GM12878 (cell line): ENCODE measurements at regions not wholly inside any gene's neighbourhood (a gene's known extent, or its start where the extent isn't known, plus 50 kb on each side); places are given as distances from the start of the nearest gene placed in this dataset.

Experiments used
- ATAC-seq: fragments of 200-7000 bp; cut with Tn5 transposase; 3 replicates; pipeline ENCODE4 v1.9.1; 2020; ENCODE audit warnings: mild to moderate bottlenecking, moderate library complexity
- BruUV-seq: library from RNA; stranded (reverse); fragments of 400-500 nt; replicated peaks from 2 replicates; lab custom pipeline; 2021; lab: Mats Ljungman, UMichigan
- CTCF ChIA-PET: fragments of 300-600 bp; sonication (Branson Sonifier 250); formaldehyde crosslinking; extraction: SDS; loops from one replicate; lab custom pipeline; 2021; ENCODE audit warnings: inconsistent platforms; lab: Yijun Ruan, JAX
- POLR2A ChIA-PET: fragments of 350-600 bp; formaldehyde crosslinking; extraction: SDS; loops from one replicate; lab custom pipeline; 2021; ENCODE audit warnings: inconsistent platforms; lab: Charles Lee
- RAD21 ChIA-PET: fragments of 300-600 bp; sonication (Branson Sonifier 250); formaldehyde crosslinking; loops from one replicate; lab custom pipeline; 2023; ENCODE audit warnings: antibody characterized with exemption; ENCODE audit not compliant: unreplicated experiment; lab: Charles Lee
- SMC1A ChIA-PET: fragments of 300-600 bp; sonication (Branson Sonifier 250); formaldehyde crosslinking; loops from one replicate; lab custom pipeline; 2023; ENCODE audit not compliant: unreplicated experiment, uncharacterized antibody; lab: Charles Lee
- DNase-seq: peaks from one replicate; pipeline ENCODE4 v3.0.0-alpha.2; 2011; ENCODE audit warnings: low read depth, low spot score
- FAIRE-seq: peaks from 3 replicates; lab custom pipeline; 2011; peaks lifted over from hg19 to GRCh38; lab: Jason Lieb, UNC
- H2AFZ ChIP-seq: 2 replicates; pipeline ENCODE4 v1.6.0; 2011; ENCODE audit warnings: low read depth, low read length, control low read depth; ENCODE audit not compliant: control insufficient read depth
- H3K27ac ChIP-seq: 2 replicates; pipeline ENCODE4 v1.5.1; 2011; ENCODE audit warnings: control low read depth; ENCODE audit not compliant: control insufficient read depth, insufficient read depth
- H3K27me3 ChIP-seq, 2 experiments: replicated peaks in 1 of 2; 2 replicates each; pipeline versions ENCODE4 v1.6.0 to v1.6.1; 2011; ENCODE audit warnings: low read length in 1 of 2; ENCODE audit not compliant: control insufficient read depth in 2 of 2, insufficient read depth in 2 of 2
- H3K36me3 ChIP-seq, 2 experiments: 2 replicates each; pipeline ENCODE4 v1.5.1; 2011; ENCODE audit warnings: low read length in 1 of 2; ENCODE audit not compliant: control insufficient read depth in 2 of 2, insufficient read depth in 2 of 2
- H3K4me1 ChIP-seq: 2 replicates; pipeline ENCODE4 v1.6.1; 2011; ENCODE audit warnings: mild to moderate bottlenecking, low read length, moderate library complexity, mixed read lengths; ENCODE audit not compliant: control insufficient read depth, insufficient read depth
- H3K4me2 ChIP-seq: 2 replicates; pipeline ENCODE4 v1.6.0; 2011; ENCODE audit warnings: control low read depth; ENCODE audit not compliant: control insufficient read depth, insufficient read depth
- H3K4me3 ChIP-seq: fragments of 200-600 bp; sonication (generic); 2 replicates; pipeline ENCODE4 v1.5.1; 2016
- H3K79me2 ChIP-seq: 2 replicates; pipeline ENCODE4 v1.6.0; 2011; ENCODE audit warnings: low read length; ENCODE audit not compliant: control insufficient read depth, insufficient read depth
- H3K9ac ChIP-seq: 2 replicates; pipeline ENCODE4 v1.8.0; 2011; ENCODE audit warnings: low read length, control low read depth, mixed read lengths; ENCODE audit not compliant: control insufficient read depth, insufficient read depth
- H3K9me3 ChIP-seq: replicated peaks from 3 replicates; pipeline ENCODE4 v1.5.1; 2011; ENCODE audit warnings: mild to moderate bottlenecking, low read length; ENCODE audit not compliant: control insufficient read depth, insufficient read depth
- H4K20me1 ChIP-seq: 2 replicates; pipeline ENCODE4 v1.6.0; 2011; ENCODE audit not compliant: control insufficient read depth, insufficient read depth
- BCL11A ChIP-seq: IDR thresholded peaks from 2 replicates; pipeline ENCODE4 v1.6.1; 2011; ENCODE audit warnings: low read depth, low read length
- CHD4 ChIP-seq: fragments of 200-600 bp; sonication (generic); IDR thresholded peaks from 2 replicates; pipeline ENCODE4 v1.6.1; 2016; ENCODE audit warnings: mild to moderate bottlenecking
- EP300 ChIP-seq, 2 experiments: fragments of 150-350 bp in 1 of 2; IDR thresholded peaks; 2 replicates each; pipeline ENCODE4 v1.6.1; 2011 to 2012; ENCODE audit warnings: low read depth in 2 of 2, low read length in 2 of 2, borderline replicate concordance in 1 of 2, improper control_type of control experiment in 1 of 2, inconsistent platforms in 1 of 2; ENCODE audit not compliant: control insufficient read depth in 1 of 2
- FOS ChIP-seq: IDR thresholded peaks from 3 replicates; pipeline ENCODE4 v1.6.1; 2011; ENCODE audit warnings: borderline replicate concordance; ENCODE audit not compliant: insufficient read length; ENCODE audit errors: extremely low read depth
- FOXK2 ChIP-seq: fragments of 450-650 bp; IDR thresholded peaks from 2 replicates; pipeline ENCODE4 v1.6.1; 2017; ENCODE audit warnings: mild to moderate bottlenecking, moderate library complexity
- HDAC6 ChIP-seq: fragments of 200-600 bp; sonication (generic); IDR thresholded peaks from one replicate; pipeline ENCODE4 v1.8.0; 2017; ENCODE audit warnings: antibody characterized with exemption; ENCODE audit not compliant: unreplicated experiment
- MTA2 ChIP-seq: fragments of 450-650 bp; IDR thresholded peaks from 2 replicates; pipeline ENCODE4 v1.6.1; 2016; ENCODE audit warnings: low read depth, mild to moderate bottlenecking, moderate library complexity
- MYB ChIP-seq: fragments of 150-350 bp; IDR thresholded peaks from 2 replicates; pipeline ENCODE4 v1.6.1; 2014; ENCODE audit warnings: mild to moderate bottlenecking, low read depth, low read length, borderline replicate concordance
- NFXL1 ChIP-seq: fragments of 450-650 bp; IDR thresholded peaks from 2 replicates; pipeline ENCODE4 v1.6.1; 2017; ENCODE audit warnings: antibody characterized with exemption, mild to moderate bottlenecking, borderline replicate concordance
- NR2F1 ChIP-seq: fragments of 450-650 bp; conservative IDR thresholded peaks from 2 replicates; pipeline ENCODE4 v1.6.1; 2017; ENCODE audit warnings: mild to moderate bottlenecking
- SMAD1 ChIP-seq: fragments of 450-650 bp; IDR thresholded peaks from 2 replicates; pipeline ENCODE4 v1.6.1; 2018; ENCODE audit warnings: mild to moderate bottlenecking, low read depth; ENCODE audit not compliant: partially characterized antibody
- SUPT20H ChIP-seq: IDR thresholded peaks from 2 replicates; pipeline ENCODE4 v1.6.1; 2011; ENCODE audit warnings: low read depth, mild to moderate bottlenecking, low read length, moderate library complexity, borderline replicate concordance; ENCODE audit not compliant: control insufficient read depth
- TBL1XR1 ChIP-seq: IDR thresholded peaks from 2 replicates; pipeline ENCODE4 v1.6.1; 2012; ENCODE audit warnings: low read depth, low read length, improper control_type of control experiment
- TCF12 ChIP-seq: IDR thresholded peaks from 2 replicates; pipeline ENCODE4 v1.6.1; 2011; ENCODE audit warnings: low read depth, mild to moderate bottlenecking, low read length
- ZNF207 ChIP-seq: fragments of 450-650 bp; IDR thresholded peaks from 2 replicates; pipeline ENCODE4 v1.6.1; 2014; ENCODE audit warnings: antibody characterized with exemption, mild to moderate bottlenecking, borderline replicate concordance
- ZZZ3 ChIP-seq: IDR thresholded peaks from 2 replicates; pipeline ENCODE4 v1.6.1; 2011; ENCODE audit warnings: low read depth; ENCODE audit not compliant: control insufficient read depth, insufficient read length
- WGBS: methylation state at CpG from one replicate; pipeline ENCODE4 v1.1.6; 2016; ENCODE audit warnings: low lambda C conversion rate; ENCODE audit not compliant: insufficient replicate concordance, insufficient coverage; ENCODE audit errors: missing lambda C conversion rate; 5-methylcytosine and 5-hydroxymethylcytosine counted together
- in situ Hi-C: fragments of 300-500 bp; cut with MboI; formaldehyde crosslinking; loops from 9 replicates; pipeline ENCODE4 v1.14.3; 2018; ENCODE audit warnings: mixed read lengths
- intact Hi-C: fragments of 100-400 bp; cut with micrococcal nuclease; formaldehyde crosslinking; loops from one replicate; pipeline ENCODE4 v1.14.2; 2022; ENCODE audit not compliant: unreplicated experiment

GRCh38 chrX:21004835-21005234 lies 369.4 kb upstream of the CNKSR2 start:
- no peaks in the 10 kb centered on the region for H4K20me1 ChIP-seq
- no peak overlapping the region for H3K4me3 ChIP-seq
- no peak for DNase-seq
- no peaks in the 10 kb centered on the region for H3K9me3 ChIP-seq
- ATAC-seq: no peak
- no TSS peak for BruUV-seq
- ChIA-PET RAD21 (no interaction called here), POLR2A (no interaction called here), CTCF (no interaction called here)
- H3K27me3 ChIP-seq: no peaks in the 10 kb centered on the region
- 0% methylated on average over 2 of the region's 2 CpGs for WGBS
- H3K4me2 ChIP-seq: no peak overlapping the region
- H3K79me2 ChIP-seq: no peaks in the 10 kb centered on the region
- H3K4me1 ChIP-seq: no peaks in the 10 kb centered on the region
- H2AFZ ChIP-seq: no peak overlapping the region
- no peaks in the 10 kb centered on the region for H3K36me3 ChIP-seq
- FAIRE-seq: no peak
- no peak for TF ChIP-seq SUPT20H
- no peak for TF ChIP-seq NR2F1
- TF ChIP-seq CHD4: no peak
- TF ChIP-seq FOS: no peak
- TF ChIP-seq TCF12: no peak
- TF ChIP-seq, all 136 proteins: peak for 0
- in situ Hi-C loops (no loop called here), intact Hi-C loops (no loop called here)
- Histone ChIP-seq H3K27ac (no peak overlapping the region), H3K9ac (no peak overlapping the region)
- SMC1A ChIA-PET: interaction anchor here (0.6 kb wide), 1 partner anchor 272 kb away, joined by 3 read pairs; no protein-coding TSS in a partner anchor

- no peaks in the 10 kb centered on the region for H3K9me3 ChIP-seq
- TF ChIP-seq BCL11A: no peak
- no peak for TF ChIP-seq FOXK2
- no peak for TF ChIP-seq HDAC6
- no peak for TF ChIP-seq ZZZ3
- no peak for TF ChIP-seq NFXL1
- TF ChIP-seq MYB: no peak
- TF ChIP-seq CHD4: no peak
- TF ChIP-seq SMAD1: no peak
- TF ChIP-seq TBL1XR1: no peak
- no peak for TF ChIP-seq ZNF207
- no peak for TF ChIP-seq EP300 (IDR thresholded peaks at IDR 0.05; ENCODE audit: borderline replicate concordance in 1 of 2, control insufficient read depth in 1 of 2, low read depth in 2 of 2, low read length in 2 of 2)
- no peak for TF ChIP-seq MTA2
- TF ChIP-seq, all 136 proteins: peak for 0
- ChIA-PET SMC1A (interaction anchor here (0.6 kb wide), 1 partner anchor 466 kb away, joined by 3 read pairs; no protein-coding TSS in a partner anchor), RAD21 (interaction anchor here (0.7 kb wide), 2 partner anchors 10 to 516 kb away, joined by 3 read pairs; no protein-coding TSS in a partner anchor), CTCF (no interaction called here), POLR2A (interaction anchor here (0.9 kb wide), 1 partner anchor 15 kb away, joined by 4 read pairs; no protein-coding TSS in a partner anchor)
- Histone ChIP-seq H3K36me3 (no peaks in the 10 kb centered on the region), H2AFZ (no peak overlapping the region), H3K79me2 (no peaks in the 10 kb centered on the region), H3K27me3 (no peaks in the 10 kb centered on the region), H3K27ac (no peak overlapping the region), H3K9ac (no peak overlapping the region), H3K4me3 (no peak overlapping the region), H3K4me2 (no peak overlapping the region), H3K4me1 (no peaks in the 10 kb centered on the region), H4K20me1 (no peaks in the 10 kb centered on the region)
- FAIRE-seq: no peak
- DNase-seq: no peak
- ATAC-seq: no peak
- no TSS peak for BruUV-seq
- intact Hi-C loops: no loop called here
- 0% methylated on average over 2 of the region's 2 CpGs for WGBS
- in situ Hi-C loops: no loop called here
These were observed 378.4 kb upstream of the CNKSR2 start for GRCh38 chrX:20995829-20996228.
